Loucy (cell line): ENCODE measurements at regions not wholly inside any gene's neighbourhood (a gene's known extent, or its start where the extent isn't known, plus 50 kb on each side); places are given as distances from the start of the nearest gene placed in this dataset.

Source experiments
- H2AFZ ChIP-seq: fragments of 200-600 bp; sonication (generic); 2 replicates; pipeline ENCODE4 v1.6.0; 2016; ENCODE audit warnings: antibody characterized with exemption, mild to moderate bottlenecking, low read length, moderate library complexity
- H3F3A ChIP-seq: fragments of 200-600 bp; 2 replicates; pipeline ENCODE4 v1.6.0; 2016; ENCODE audit warnings: antibody characterized with exemption, low read depth, mild to moderate bottlenecking
- H3K27me3 ChIP-seq: fragments of 200-600 bp; sonication (generic); 2 replicates; pipeline ENCODE4 v1.6.1; 2014; ENCODE audit warnings: low read length, mild to moderate bottlenecking; ENCODE audit not compliant: insufficient read depth, poor library complexity, severe bottlenecking
- H3K36me3 ChIP-seq: fragments of 200-600 bp; sonication (generic); 2 replicates; pipeline ENCODE4 v1.6.1; 2016; ENCODE audit warnings: low read length; ENCODE audit not compliant: insufficient read depth
- H3K4me1 ChIP-seq: fragments of 200-600 bp; sonication (generic); 2 replicates; pipeline ENCODE4 v1.5.1; 2014; ENCODE audit warnings: low read length, mild to moderate bottlenecking; ENCODE audit not compliant: insufficient read depth, poor library complexity, severe bottlenecking
- H3K4me2 ChIP-seq: fragments of 200-600 bp; sonication (generic); 2 replicates; pipeline ENCODE4 v1.6.0; 2014; ENCODE audit warnings: antibody characterized with exemption, low read length, low read depth, mild to moderate bottlenecking; ENCODE audit not compliant: poor library complexity, severe bottlenecking
- H3K4me3 ChIP-seq: fragments of 200-600 bp; sonication (generic); 2 replicates; pipeline ENCODE4 v1.5.1; 2014; ENCODE audit warnings: low read length, mild to moderate bottlenecking, mixed read lengths; ENCODE audit not compliant: poor library complexity, severe bottlenecking
- H3K79me2 ChIP-seq: fragments of 200-600 bp; sonication (generic); 2 replicates; pipeline ENCODE4 v1.6.1; 2014; ENCODE audit warnings: low read length; ENCODE audit not compliant: insufficient read depth
- H3K9ac ChIP-seq: fragments of 200-600 bp; sonication (generic); 2 replicates; pipeline ENCODE4 v1.6.0; 2014; ENCODE audit warnings: mild to moderate bottlenecking, low read depth, low read length, moderate library complexity; ENCODE audit not compliant: poor library complexity, severe bottlenecking
- H3K9me2 ChIP-seq: fragments of 200-600 bp; sonication (generic); replicated peaks from 2 replicates; pipeline ENCODE4 v1.6.1; 2016; ENCODE audit warnings: low read depth, low read length, mixed read lengths
- H3K9me3 ChIP-seq: fragments of 200-600 bp; sonication (generic); 2 replicates; pipeline ENCODE4 v1.6.1; 2014; ENCODE audit warnings: mild to moderate bottlenecking, antibody characterized with exemption, low read length, low read depth; ENCODE audit not compliant: insufficient read depth
- H4K20me1 ChIP-seq: fragments of 200-600 bp; sonication (generic); 2 replicates; pipeline ENCODE4 v1.6.0; 2014; ENCODE audit warnings: antibody characterized with exemption, low read length, mild to moderate bottlenecking; ENCODE audit not compliant: insufficient read depth, poor library complexity, severe bottlenecking
- EZH2phosphoT487 ChIP-seq: fragments of 200-600 bp; IDR thresholded peaks from 2 replicates; pipeline ENCODE4 v1.6.1; 2018; ENCODE audit warnings: antibody characterized with exemption, mild to moderate bottlenecking, moderate library complexity, borderline replicate concordance
- TF ChIP-seq, protein P1 (sequence below): fragments of 200-600 bp; sonication (generic); conservative IDR thresholded peaks from 2 replicates; pipeline ENCODE4 v1.5.1; 2014; ENCODE audit warnings: mild to moderate bottlenecking, antibody characterized with exemption, low read length

DNA sequence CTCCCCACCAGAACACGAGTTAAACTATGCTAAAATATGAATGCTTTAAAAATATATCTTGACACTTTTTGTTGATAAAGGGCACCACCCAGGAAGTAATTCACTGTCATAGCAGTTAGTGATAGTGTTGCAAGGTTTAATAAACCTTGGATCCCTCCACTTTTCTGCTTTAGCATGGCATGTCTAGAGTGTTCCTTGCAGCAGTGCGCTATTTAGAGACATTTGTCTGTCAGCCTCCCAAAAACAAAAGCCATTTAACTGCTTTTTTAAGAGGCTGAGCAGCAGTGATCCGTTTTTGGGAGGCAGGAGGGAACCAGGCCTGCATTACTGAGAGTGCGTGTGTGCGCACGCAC, 69.6 kb upstream of the RAB11FIP2 start:
- no peaks in the 10 kb centered on the region for H3K79me2 ChIP-seq

DNA sequence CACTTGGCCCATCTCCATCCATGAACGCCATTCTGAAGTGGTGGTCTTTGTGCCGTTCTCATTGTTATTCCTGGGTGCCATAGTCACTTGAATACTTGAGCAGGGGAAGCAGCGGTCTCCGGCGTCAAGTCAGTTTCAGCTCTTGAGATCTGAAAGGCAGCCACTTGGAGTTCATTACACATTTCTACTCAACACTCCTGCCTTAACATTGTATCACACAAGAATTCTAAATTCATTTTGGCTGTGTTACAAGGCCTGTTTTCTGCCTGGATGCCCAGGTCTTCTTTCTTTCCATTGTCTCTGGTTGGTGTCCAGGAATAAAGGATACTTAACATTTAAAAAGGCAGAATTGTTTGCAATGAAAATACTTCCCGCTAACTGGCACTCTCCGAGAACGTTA, 69.0 kb upstream of the RAB11FIP2 start:
- H3K79me2 ChIP-seq: no peaks in the 10 kb centered on the region
- no peaks in the 10 kb centered on the region for H3K4me1 ChIP-seq
- no peaks in the 10 kb centered on the region for H3K9me3 ChIP-seq
- no peak overlapping the region for H3K4me2 ChIP-seq
- no peaks in the 10 kb centered on the region for H3K27me3 ChIP-seq
- H3F3A ChIP-seq: no peaks in the 10 kb centered on the region
- H3K36me3 ChIP-seq: no peaks in the 10 kb centered on the region
- H3K9ac ChIP-seq: no peak overlapping the region
- no peaks in the 10 kb centered on the region for H4K20me1 ChIP-seq
- H3K4me3 ChIP-seq: no peak overlapping the region
- no peaks in the 10 kb centered on the region for H3K9me2 ChIP-seq
- TF ChIP-seq EZH2phosphoT487: no peak
- TF ChIP-seq, protein P1, sequence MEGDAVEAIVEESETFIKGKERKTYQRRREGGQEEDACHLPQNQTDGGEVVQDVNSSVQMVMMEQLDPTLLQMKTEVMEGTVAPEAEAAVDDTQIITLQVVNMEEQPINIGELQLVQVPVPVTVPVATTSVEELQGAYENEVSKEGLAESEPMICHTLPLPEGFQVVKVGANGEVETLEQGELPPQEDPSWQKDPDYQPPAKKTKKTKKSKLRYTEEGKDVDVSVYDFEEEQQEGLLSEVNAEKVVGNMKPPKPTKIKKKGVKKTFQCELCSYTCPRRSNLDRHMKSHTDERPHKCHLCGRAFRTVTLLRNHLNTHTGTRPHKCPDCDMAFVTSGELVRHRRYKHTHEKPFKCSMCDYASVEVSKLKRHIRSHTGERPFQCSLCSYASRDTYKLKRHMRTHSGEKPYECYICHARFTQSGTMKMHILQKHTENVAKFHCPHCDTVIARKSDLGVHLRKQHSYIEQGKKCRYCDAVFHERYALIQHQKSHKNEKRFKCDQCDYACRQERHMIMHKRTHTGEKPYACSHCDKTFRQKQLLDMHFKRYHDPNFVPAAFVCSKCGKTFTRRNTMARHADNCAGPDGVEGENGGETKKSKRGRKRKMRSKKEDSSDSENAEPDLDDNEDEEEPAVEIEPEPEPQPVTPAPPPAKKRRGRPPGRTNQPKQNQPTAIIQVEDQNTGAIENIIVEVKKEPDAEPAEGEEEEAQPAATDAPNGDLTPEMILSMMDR: no peak
- no peak overlapping the region for H2AFZ ChIP-seq

More for the DNA sequence above, 69.6 kb upstream of the RAB11FIP2 start:
- H4K20me1 ChIP-seq: no peaks in the 10 kb centered on the region
- no peaks in the 10 kb centered on the region for H3K4me1 ChIP-seq
- H3K36me3 ChIP-seq: no peaks in the 10 kb centered on the region
- TF ChIP-seq EZH2phosphoT487: no peak
- TF ChIP-seq, protein P1: no peak
- H3K27me3 ChIP-seq: no peaks in the 10 kb centered on the region
- H3K4me3 ChIP-seq: no peak overlapping the region
- H3K9me2 ChIP-seq: no peaks in the 10 kb centered on the region
- H3K9me3 ChIP-seq: no peaks in the 10 kb centered on the region
- no peak overlapping the region for H3K9ac ChIP-seq
- no peaks in the 10 kb centered on the region for H3F3A ChIP-seq
- H3K4me2 ChIP-seq: no peak overlapping the region
- H2AFZ ChIP-seq: no peak overlapping the region

DNA sequence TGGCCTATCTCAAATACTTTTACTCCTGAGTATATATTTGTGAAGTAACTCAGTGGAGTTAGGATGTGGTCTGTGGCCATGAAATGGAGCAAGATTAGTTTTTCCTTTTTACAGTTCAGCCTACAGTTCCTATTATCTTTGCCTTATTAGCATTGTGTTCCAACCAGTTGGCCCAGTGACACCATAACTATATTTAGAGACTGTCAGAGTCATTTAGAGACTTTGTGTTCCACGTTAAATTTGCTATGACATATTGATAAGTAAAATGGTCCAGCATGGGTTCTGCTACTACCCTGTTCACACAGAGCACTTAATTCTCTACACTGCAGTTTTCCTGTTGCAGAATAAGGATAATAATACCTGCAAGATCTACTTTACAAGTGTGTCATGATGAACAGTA, 68.3 kb upstream of the RAB11FIP2 start:
- H3K9ac ChIP-seq: no peak overlapping the region
- H3K36me3 ChIP-seq: no peaks in the 10 kb centered on the region
- no peaks in the 10 kb centered on the region for H3K79me2 ChIP-seq
- TF ChIP-seq, protein P1: no peak
- no peak for TF ChIP-seq EZH2phosphoT487
- no peak overlapping the region for H3K4me2 ChIP-seq
- H3K27me3 ChIP-seq: no peaks in the 10 kb centered on the region
- H3K9me2 ChIP-seq: no peaks in the 10 kb centered on the region
- no peaks in the 10 kb centered on the region for H3K9me3 ChIP-seq
- H3F3A ChIP-seq: no peaks in the 10 kb centered on the region
- no peaks in the 10 kb centered on the region for H4K20me1 ChIP-seq
- no peak overlapping the region for H3K4me3 ChIP-seq
- no peak overlapping the region for H2AFZ ChIP-seq
- no peaks in the 10 kb centered on the region for H3K4me1 ChIP-seq
